HCT116 (cell line): ENCODE measurements at regions not wholly inside any gene's neighbourhood (a gene's known extent, or its start where the extent isn't known, plus 50 kb on each side); places are given as distances from the start of the nearest gene placed in this dataset.

Source experiments
- CEBPB ChIP-seq: IDR thresholded peaks from 2 replicates; pipeline ENCODE4 v1.6.1; 2012; ENCODE audit warnings: low read depth
- EZH2 ChIP-seq: fragments of 200-600 bp; sonication (generic); IDR thresholded peaks from 2 replicates; pipeline ENCODE4 v1.6.1; 2017; ENCODE audit warnings: antibody characterized with exemption, mixed run types
- POLR2A ChIP-seq: IDR thresholded peaks from 2 replicates; pipeline ENCODE4 v1.7.0; 2011; ENCODE audit warnings: borderline replicate concordance; ENCODE audit not compliant: insufficient read depth, insufficient read length; ENCODE audit errors: extremely low read depth
- TF ChIP-seq, protein P1 (sequence below), 3 experiments: fragments of 200-600 bp in 1 of 3; sonication (generic) in 1 of 3; IDR thresholded peaks in 2 of 3; conservative IDR thresholded peaks in 1 of 3; 2 replicates each; pipeline ENCODE4 v1.5.1; 2012 to 2017; ENCODE audit warnings: low read depth in 2 of 3, low read length in 2 of 3, antibody characterized with exemption in 1 of 3, borderline replicate concordance in 1 of 3, control low read depth in 1 of 3, mild to moderate bottlenecking in 1 of 3, mixed read lengths in 1 of 3, mixed run types in 1 of 3, moderate library complexity in 1 of 3; ENCODE audit not compliant: insufficient read depth in 1 of 3
- TF ChIP-seq, protein P2 (sequence below): IDR thresholded peaks from 2 replicates; pipeline ENCODE4 v1.6.1; 2012

DNA sequence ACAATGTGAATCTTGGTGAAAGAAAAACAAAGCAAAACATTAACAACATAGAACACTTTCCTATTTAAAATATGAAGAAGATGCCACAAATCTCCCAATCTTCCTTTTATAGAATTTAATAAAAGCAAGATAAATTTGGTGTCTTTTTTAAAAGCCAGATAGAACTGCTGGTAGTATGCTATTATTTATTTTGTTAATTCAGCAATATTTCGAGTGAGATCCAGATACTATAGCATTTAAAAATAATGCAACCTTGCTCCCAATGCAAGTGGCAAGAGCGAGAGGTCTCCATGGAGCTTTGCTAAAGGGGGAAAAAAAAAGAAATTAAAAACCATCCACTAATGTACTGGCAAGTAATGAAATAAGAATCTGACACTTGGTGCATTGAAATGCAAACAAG lies 121.8 kb downstream of the IL20RB start:
- TF ChIP-seq EZH2 (no peak), CEBPB (no peak), POLR2A (no peak)
- TF ChIP-seq, protein P1, sequence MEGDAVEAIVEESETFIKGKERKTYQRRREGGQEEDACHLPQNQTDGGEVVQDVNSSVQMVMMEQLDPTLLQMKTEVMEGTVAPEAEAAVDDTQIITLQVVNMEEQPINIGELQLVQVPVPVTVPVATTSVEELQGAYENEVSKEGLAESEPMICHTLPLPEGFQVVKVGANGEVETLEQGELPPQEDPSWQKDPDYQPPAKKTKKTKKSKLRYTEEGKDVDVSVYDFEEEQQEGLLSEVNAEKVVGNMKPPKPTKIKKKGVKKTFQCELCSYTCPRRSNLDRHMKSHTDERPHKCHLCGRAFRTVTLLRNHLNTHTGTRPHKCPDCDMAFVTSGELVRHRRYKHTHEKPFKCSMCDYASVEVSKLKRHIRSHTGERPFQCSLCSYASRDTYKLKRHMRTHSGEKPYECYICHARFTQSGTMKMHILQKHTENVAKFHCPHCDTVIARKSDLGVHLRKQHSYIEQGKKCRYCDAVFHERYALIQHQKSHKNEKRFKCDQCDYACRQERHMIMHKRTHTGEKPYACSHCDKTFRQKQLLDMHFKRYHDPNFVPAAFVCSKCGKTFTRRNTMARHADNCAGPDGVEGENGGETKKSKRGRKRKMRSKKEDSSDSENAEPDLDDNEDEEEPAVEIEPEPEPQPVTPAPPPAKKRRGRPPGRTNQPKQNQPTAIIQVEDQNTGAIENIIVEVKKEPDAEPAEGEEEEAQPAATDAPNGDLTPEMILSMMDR (IDR thresholded peaks at IDR 0.05 in 2 of 3, conservative IDR thresholded peaks at IDR 0.05 in 1 of 3; ENCODE audit: borderline replicate concordance in 1 of 3, insufficient read depth in 1 of 3, low read depth in 2 of 3, low read length in 2 of 3): no peak
- TF ChIP-seq, protein P2, sequence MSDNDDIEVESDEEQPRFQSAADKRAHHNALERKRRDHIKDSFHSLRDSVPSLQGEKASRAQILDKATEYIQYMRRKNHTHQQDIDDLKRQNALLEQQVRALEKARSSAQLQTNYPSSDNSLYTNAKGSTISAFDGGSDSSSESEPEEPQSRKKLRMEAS: no peak
